GM19025 (cell line): ENCODE measurements at regions not wholly inside any gene's neighbourhood (a gene's known extent, or its start where the extent isn't known, plus 50 kb on each side); places are given as distances from the start of the nearest gene placed in this dataset.
"Not testable (repeated sequence)": the region's sequence is repeated elsewhere in the genome, so short reads cannot be mapped to it uniquely, and the experiment has no call there.

Experiments
- ATAC-seq: cut with Tn5 transposase; IDR thresholded peaks from one replicate; pipeline ENCODE4 v1.9.1; 2021; ENCODE audit warnings: mild to moderate bottlenecking, low read depth, moderate library complexity; ENCODE audit not compliant: unreplicated experiment

DNA sequence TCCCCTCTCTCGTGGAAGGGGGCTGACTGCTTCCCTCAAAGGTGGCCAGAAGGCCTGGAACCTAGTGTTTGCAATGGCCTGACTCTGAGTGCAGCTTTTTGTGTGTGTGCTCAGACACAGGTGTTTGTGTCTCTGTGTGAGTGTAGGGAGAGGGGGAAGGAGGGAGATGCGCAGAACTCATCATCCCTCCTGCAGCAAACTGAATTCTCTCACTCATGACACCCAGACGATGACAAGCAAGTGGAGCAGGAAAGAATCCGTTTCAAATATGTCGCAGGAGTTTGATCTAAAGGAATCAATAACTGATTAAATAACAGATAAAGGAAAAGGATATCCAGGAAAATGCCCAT, 101.4 kb downstream of the TNFAIP3 start:
- ATAC-seq: no peak

- no peak for ATAC-seq
Measured at GRCh38 chr6:137968901-137969300, 101.8 kb downstream of the TNFAIP3 start.

GRCh38 chr6:137969874-137970273, 102.8 kb downstream of the TNFAIP3 start:
- no peak for ATAC-seq

- peak; percentile 59 for ATAC-seq
Measured at GRCh38 chr6:137970368-137970767, 103.3 kb downstream of the TNFAIP3 start.

- ATAC-seq: no peak
Measured at GRCh38 chr6:137973201-137973600, 106.1 kb downstream of the TNFAIP3 start.

DNA sequence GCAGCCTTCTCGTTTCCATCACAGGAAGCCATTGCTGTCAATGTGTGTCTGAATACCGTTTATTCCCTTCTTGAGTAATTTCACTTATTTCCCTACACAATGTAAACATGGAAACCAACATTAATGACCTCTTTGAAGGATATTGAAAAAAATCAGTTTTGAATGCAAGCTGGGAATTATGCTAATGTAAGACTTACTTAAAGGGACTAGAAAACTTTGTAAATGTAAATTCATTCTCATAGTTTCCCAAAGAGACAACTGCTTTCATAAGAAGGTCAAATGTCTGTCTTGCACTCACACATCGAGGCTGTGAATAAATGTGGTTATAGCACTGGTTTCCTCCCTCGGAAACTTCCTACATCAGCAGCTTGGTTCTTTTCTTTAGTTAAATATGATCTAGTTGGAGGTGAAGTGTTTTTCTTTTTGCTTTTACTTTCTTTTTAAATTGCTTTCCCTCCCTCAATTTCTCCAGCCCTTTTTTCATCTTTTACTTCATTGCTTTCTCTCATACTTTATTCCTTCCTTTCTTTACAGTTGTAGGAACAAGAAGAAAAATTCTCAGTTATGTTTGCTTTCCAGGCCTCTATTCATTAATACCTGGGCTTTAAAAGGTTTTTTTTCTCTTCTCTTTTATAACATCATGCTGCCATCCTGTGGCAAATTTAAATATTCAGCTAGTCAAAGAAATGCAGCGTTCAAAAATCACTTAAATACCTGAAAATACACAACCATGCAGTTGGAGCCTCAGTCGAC, 108.3 kb downstream of the TNFAIP3 start:
- no peak for ATAC-seq

DNA sequence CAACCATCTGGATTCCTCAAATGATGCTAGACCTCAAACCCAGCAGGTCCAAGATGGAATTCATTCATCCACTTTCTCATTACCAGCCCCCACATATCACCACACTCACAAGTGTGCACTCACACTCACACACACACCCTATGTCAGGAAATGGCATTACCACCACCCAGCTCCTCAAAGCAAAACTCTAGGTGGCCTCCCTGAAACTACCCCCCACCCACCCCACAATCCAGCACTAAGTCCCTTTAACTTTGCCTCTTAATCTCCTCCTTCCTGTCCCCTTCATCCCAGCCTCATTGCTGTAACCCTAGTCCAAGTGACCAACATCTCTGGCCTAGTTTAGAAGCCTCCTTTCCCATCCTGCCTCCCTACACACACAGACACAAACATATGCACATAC, 109.4 kb downstream of the TNFAIP3 start:
- ATAC-seq: no peak

DNA sequence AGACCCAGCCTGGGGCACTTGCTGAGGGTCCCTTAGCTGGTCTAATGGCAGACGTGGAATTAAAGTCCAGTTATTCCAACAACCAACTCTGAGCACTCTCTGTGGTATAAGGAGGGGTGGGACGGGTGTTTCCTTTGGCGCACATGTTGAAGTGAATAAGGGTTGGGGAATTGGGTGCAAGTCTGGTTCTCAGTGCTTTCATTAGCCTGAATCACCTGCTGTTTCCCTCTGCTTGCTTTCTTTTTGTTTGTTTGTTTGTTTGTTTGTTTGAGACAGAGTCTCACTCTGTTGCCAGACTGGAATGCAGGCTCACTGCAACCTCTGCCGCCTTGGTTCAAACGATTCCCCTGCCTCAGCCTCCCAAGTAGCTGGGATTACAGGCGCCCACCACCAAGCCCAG, 110.1 kb downstream of the TNFAIP3 start:
- no peak for ATAC-seq

DNA sequence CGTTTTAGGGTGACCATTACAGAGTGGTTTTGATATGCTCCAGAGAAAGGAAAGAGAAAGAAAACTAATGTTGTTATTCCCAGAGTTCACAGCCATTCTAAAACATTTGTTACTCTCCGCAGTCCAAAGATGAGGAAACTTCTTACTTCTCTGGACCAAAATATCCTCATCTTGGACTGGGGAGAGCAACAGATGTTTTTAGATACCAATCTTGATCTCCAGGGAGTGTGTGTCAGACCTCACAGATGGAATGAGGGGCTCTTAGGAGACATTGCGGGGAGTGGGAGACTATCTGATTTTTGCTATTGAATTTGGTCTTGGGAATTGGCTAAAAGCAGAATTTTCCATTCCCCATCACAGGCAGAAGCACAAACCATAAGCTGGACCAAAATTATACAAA, 110.8 kb downstream of the TNFAIP3 start:
- no peak for ATAC-seq

- ATAC-seq: no peak
Measured at GRCh38 chr6:137978252-137978896, 111.3 kb downstream of the TNFAIP3 start.

DNA sequence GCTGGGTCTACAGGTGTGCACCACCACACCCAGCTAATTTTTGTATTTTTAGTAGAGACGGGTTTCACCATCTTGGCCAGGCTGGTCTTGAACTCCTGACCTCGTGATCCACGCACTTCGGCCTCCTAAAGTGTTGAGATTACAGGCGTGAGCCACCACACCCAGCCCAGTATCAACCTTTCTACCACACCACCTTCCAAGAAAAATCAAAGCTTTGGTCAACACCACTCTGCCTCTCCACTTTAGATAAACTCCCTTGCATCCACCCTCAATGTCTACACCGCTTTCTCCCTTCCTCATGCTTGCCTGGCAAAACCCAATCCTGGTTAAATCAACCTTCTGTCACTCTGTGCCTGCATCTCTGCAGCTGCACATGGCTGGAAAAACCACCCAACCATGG, 112.2 kb downstream of the TNFAIP3 start:
- not testable (repeated sequence) for ATAC-seq

GRCh38 chr6:137980777-137981176, 113.7 kb downstream of the TNFAIP3 start:
- ATAC-seq: no peak

DNA sequence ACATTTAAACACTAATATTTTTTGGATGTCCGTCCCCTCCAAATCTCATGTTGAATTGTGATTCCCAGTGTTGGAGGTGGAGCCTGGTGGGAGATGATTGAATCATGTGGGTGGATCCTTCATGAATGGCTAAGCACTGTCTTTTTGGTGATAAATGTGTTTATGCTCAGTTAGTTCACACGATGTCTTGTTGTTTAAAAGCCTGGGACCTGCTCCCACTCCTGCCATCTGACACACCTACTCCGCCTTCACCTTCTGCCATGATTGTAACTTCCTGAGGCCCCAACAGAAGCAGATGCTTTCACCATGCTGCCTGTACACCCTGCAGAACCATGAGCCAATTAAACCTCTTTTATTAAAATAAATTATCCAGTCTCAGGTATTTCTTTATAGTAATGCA, 114.7 kb downstream of the TNFAIP3 start:
- no peak for ATAC-seq

GRCh38 chr6:137982418-137983189, 115.5 kb downstream of the TNFAIP3 start:
- ATAC-seq: no peak

DNA sequence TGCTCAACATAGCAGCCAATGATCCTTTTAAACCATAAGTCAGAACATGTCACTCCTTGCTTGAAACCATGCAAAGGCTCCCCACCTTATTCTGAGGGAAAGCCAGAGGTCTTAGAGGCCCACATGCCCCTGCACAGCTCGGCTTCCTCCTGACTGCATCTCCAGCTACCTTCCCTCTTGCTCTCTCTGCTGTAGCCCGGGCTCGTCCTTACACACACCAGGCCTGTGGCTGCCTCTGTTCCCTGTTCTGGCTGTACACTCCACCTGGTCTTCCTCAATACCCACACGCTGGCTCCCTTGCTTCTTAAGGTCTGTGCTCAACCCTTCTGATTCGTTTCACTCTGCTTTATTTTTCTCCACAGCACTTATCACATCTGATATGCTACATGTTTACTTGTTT, 116.2 kb downstream of the TNFAIP3 start:
- no peak for ATAC-seq

DNA sequence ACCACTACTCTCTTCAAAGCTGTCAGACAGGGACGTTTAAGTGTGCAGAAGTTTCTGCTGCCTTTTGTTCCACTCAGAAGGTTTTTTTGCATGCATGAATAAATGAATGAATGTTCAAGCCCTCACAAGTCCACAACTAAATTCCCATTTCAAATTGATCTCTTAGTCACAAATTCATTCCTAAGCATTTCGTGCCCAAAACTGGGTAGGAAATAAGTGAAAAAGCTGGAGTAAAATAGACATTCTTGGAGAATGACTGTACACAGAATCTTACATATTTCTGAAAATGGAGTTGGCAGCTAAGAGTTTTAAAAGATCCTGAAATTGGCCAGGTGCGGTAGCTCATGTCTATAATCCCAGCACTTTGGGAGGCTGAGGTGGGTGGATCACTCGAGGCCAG, 117.6 kb downstream of the PERP start:
- ATAC-seq: no peak

- ATAC-seq: no peak
Measured at GRCh38 chr6:137995371-137995770, 111.8 kb downstream of the PERP start.

DNA sequence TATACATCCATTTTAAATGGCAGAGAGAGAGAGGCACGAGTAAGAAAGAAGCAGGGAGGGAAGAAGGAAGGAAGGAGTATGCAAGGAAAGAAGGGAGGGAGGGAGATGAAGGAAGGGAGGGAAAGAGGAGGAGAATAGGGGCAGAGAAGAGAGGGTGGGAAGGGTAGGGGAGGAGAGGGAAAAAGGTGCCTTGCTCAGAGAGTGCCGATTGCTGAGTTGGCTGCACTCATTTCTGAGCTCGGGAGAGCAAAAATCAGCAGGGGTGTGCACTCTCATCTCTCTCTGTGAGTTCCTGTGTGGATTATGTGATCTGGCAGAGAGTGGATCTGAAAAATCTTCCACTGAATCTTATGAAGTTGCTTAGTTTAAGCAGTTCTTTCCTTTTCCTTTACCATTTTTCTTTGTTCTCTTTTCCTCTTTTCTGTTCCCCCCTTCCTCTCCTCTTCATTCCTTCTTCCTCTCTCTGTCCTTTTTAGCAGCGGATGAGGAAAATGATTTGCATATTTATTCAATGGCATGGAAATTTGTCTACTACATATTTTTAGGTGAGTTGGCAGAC, 108.7 kb downstream of the PERP start:
- no peak for ATAC-seq

- no peak for ATAC-seq
Measured at GRCh38 chr6:137999815-138000214, 107.4 kb downstream of the PERP start.

DNA sequence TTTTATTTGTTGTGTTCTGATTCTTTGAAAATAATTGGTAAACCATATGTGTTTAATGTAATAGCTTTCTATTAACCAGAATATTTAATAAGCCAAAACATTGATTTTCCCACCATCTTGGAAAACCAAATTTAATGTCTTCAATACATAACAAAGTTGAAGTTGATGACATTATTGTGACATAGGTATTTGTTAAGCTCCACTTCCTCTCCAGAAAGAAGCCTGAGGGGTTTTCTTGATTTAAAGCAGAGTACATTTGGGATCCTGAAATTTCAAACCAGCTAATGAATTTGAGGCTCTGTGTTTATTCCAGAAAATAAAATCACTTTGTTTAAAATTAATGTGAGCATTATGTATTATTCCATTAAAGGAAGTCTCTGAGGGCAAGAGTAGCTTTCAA, 106.3 kb downstream of the PERP start:
- ATAC-seq: no peak

DNA sequence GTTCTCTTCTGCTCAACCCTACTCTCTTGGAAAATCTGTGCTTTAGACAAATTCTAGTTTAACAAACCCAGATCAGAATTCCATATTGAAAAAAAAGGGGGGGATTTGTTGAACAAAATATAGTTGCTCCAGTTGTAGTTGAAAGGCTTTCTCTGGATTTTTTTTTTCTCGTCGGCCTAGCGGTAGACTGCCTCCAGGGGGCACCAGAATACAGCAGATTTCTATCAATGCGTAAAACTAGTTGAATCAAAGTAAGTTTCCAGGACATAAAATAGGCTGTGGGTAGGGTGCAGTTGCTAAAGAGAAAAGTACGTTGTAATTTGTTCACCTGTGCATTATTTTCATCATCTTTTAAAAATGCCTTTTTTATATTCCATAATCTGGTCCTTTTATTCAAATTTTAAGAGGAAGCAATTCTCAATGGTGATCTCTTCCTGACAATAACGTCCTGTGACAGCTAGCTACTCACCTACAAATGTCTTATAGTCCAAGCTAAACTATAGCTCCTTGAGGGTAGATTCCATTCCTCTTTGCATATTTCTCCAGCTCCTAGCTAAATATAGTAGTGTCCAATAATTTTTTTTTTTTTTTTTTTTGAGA, 105.4 kb downstream of the PERP start:
- ATAC-seq: no peak
